H9 (cell line): ENCODE measurements at regions not wholly inside any gene's neighbourhood (a gene's known extent, or its start where the extent isn't known, plus 50 kb on each side); places are given as distances from the start of the nearest gene placed in this dataset.

Experiments
- DNase-seq: peaks from one replicate; pipeline ENCODE4 v3.0.0-alpha.2; 2017
- H2AFZ ChIP-seq: one replicate; pipeline ENCODE4 v1.6.1; 2013; ENCODE audit warnings: mild to moderate bottlenecking, low read length, control low read depth, moderate library complexity
- H2AK5ac ChIP-seq: 2 replicates; pipeline ENCODE4 v1.6.1; 2013; ENCODE audit warnings: low read length, control low read depth, mixed read lengths; ENCODE audit not compliant: insufficient read length
- H2BK120ac ChIP-seq: one replicate; pipeline ENCODE4 v1.6.1; 2013; ENCODE audit warnings: low read depth, mild to moderate bottlenecking, low read length, control low read depth, inconsistent platforms; ENCODE audit not compliant: poor library complexity, severe bottlenecking
- H2BK12ac ChIP-seq: 2 replicates; pipeline ENCODE4 v1.6.1; 2013; ENCODE audit warnings: low read length, control low read depth, mixed read lengths, low read depth; ENCODE audit not compliant: insufficient read length
- H2BK15ac ChIP-seq: 2 replicates; pipeline ENCODE4 v1.6.1; 2013; ENCODE audit warnings: low read depth, low read length, control low read depth
- H2BK20ac ChIP-seq: one replicate; pipeline ENCODE4 v1.6.1; 2013; ENCODE audit warnings: low read depth, mild to moderate bottlenecking, low read length, control low read depth, inconsistent platforms; ENCODE audit not compliant: poor library complexity, severe bottlenecking
- H2BK5ac ChIP-seq: 2 replicates; pipeline ENCODE4 v1.6.1; 2013; ENCODE audit warnings: low read length, control low read depth, mixed read lengths; ENCODE audit not compliant: insufficient read length
- H3K14ac ChIP-seq: 2 replicates; pipeline ENCODE4 v1.6.1; 2013; ENCODE audit warnings: low read length, control low read depth; ENCODE audit not compliant: insufficient read depth
- H3K18ac ChIP-seq: 2 replicates; pipeline ENCODE4 v1.6.1; 2013; ENCODE audit warnings: low read depth, mild to moderate bottlenecking, mixed read lengths, low read length, control low read depth; ENCODE audit not compliant: insufficient read length
- H3K23ac ChIP-seq: 2 replicates; pipeline ENCODE4 v1.6.1; 2013; ENCODE audit warnings: low read length, control low read depth, mixed read lengths, low read depth; ENCODE audit not compliant: insufficient read length
- H3K23me2 ChIP-seq: 2 replicates; pipeline ENCODE4 v1.6.1; 2013; ENCODE audit warnings: low read depth, mild to moderate bottlenecking, mixed read lengths, low read length, control low read depth; ENCODE audit not compliant: insufficient read length, poor library complexity, severe bottlenecking
- H3K27ac ChIP-seq: 2 replicates; pipeline ENCODE4 v1.5.1; 2013; ENCODE audit warnings: low read length, control low read depth, mixed read lengths, low read depth; ENCODE audit not compliant: insufficient read length
- H3K27me3 ChIP-seq: 2 replicates; pipeline ENCODE4 v1.6.1; 2013; ENCODE audit warnings: low read length, control low read depth, inconsistent platforms; ENCODE audit not compliant: insufficient read depth
- H3K4ac ChIP-seq: 2 replicates; pipeline ENCODE4 v1.6.1; 2013; ENCODE audit warnings: low read depth, mild to moderate bottlenecking, control low read depth, inconsistent platforms, low read length, moderate library complexity
- H3K4me1 ChIP-seq: 2 replicates; pipeline ENCODE4 v1.6.1; 2013; ENCODE audit warnings: low read length, control low read depth, inconsistent platforms; ENCODE audit not compliant: insufficient read depth
- H3K4me2 ChIP-seq: 2 replicates; pipeline ENCODE4 v1.6.1; 2013; ENCODE audit warnings: low read length, control low read depth, mixed read lengths; ENCODE audit not compliant: insufficient read length, insufficient read depth
- H3K56ac ChIP-seq: 2 replicates; pipeline ENCODE4 v1.6.1; 2013; ENCODE audit warnings: low read depth, mild to moderate bottlenecking, mixed read lengths, low read length, control low read depth; ENCODE audit not compliant: insufficient read length
- H3K79me1 ChIP-seq: 2 replicates; pipeline ENCODE4 v1.6.1; 2013; ENCODE audit warnings: low read depth, mild to moderate bottlenecking, moderate library complexity, low read length, control low read depth, inconsistent platforms; ENCODE audit not compliant: insufficient read depth, poor library complexity, severe bottlenecking
- H3K79me2 ChIP-seq: 2 replicates; pipeline ENCODE4 v1.6.1; 2013; ENCODE audit warnings: low read length, control low read depth, inconsistent platforms; ENCODE audit not compliant: insufficient read depth
- H3K9ac ChIP-seq: 2 replicates; pipeline ENCODE4 v1.6.1; 2013; ENCODE audit warnings: low read length, control low read depth, mixed read lengths; ENCODE audit not compliant: insufficient read length; ENCODE audit errors: extremely low read depth
- H3K9me3 ChIP-seq: one replicate; pipeline ENCODE4 v1.6.1; 2013; ENCODE audit warnings: low read depth, low read length, inconsistent platforms; ENCODE audit not compliant: control insufficient read depth
- H3T11ph ChIP-seq: one replicate; pipeline ENCODE4 v1.6.1; 2013; ENCODE audit warnings: mild to moderate bottlenecking, low read length, control low read depth, inconsistent platforms
- H4K20me1 ChIP-seq: one replicate; pipeline ENCODE4 v1.6.1; 2013; ENCODE audit not compliant: control insufficient read depth, insufficient read length, insufficient read depth
- H4K5ac ChIP-seq: 2 replicates; pipeline ENCODE4 v1.6.1; 2013; ENCODE audit warnings: low read depth, mild to moderate bottlenecking, mixed read lengths, low read length, control low read depth; ENCODE audit not compliant: insufficient read length
- H4K8ac ChIP-seq: replicated peaks from 2 replicates; pipeline ENCODE4 v1.6.1; 2013; ENCODE audit warnings: low read length, control low read depth, mixed read lengths, low read depth; ENCODE audit not compliant: insufficient read length
- H4K91ac ChIP-seq: 2 replicates; pipeline ENCODE4 v1.6.1; 2013; ENCODE audit warnings: low read depth, mild to moderate bottlenecking, moderate library complexity, mixed read lengths, low read length, control low read depth; ENCODE audit not compliant: insufficient read length
- H3K27ac Mint-ChIP-seq, 3 experiments: 2 replicates in 2 of 3; 3 replicates in 1 of 3; pipeline ENCODE4 v1.8.0; 2020 to 2021; ENCODE audit warnings: mixed read lengths in 3 of 3, mild to moderate bottlenecking in 1 of 3, moderate library complexity in 1 of 3
- H3K27me3 Mint-ChIP-seq: 2 replicates; pipeline ENCODE4 v1.8.0; 2021; ENCODE audit warnings: low read depth, mild to moderate bottlenecking, moderate library complexity, mixed read lengths
- H3K36me3 Mint-ChIP-seq, 3 experiments: 2 replicates in 2 of 3; 3 replicates in 1 of 3; pipeline ENCODE4 v1.8.0; 2020 to 2021; ENCODE audit warnings: low read depth in 3 of 3, mixed read lengths in 3 of 3; ENCODE audit not compliant: insufficient read depth in 1 of 3
- H3K4me1 Mint-ChIP-seq, 2 experiments: 2 replicates each; pipeline ENCODE4 v1.8.0; 2020; ENCODE audit warnings: mixed read lengths in 2 of 2
- H3K4me3 Mint-ChIP-seq, 2 experiments: 2 replicates in 1 of 2; 3 replicates in 1 of 2; pipeline ENCODE4 v1.8.0; 2020 to 2021; ENCODE audit warnings: mild to moderate bottlenecking in 2 of 2, mixed read lengths in 2 of 2, moderate library complexity in 1 of 2
- H3K9me3 Mint-ChIP-seq, 2 experiments: 2 replicates in 1 of 2; 3 replicates in 1 of 2; pipeline ENCODE4 v1.8.0; 2020; ENCODE audit warnings: mild to moderate bottlenecking in 2 of 2, mixed read lengths in 2 of 2, moderate library complexity in 1 of 2
- CTCF ChIP-seq: fragments of 200-600 bp; sonication (generic); conservative IDR thresholded peaks from 3 replicates; pipeline ENCODE4 v1.8.0; 2021; ENCODE audit warnings: antibody characterized with exemption, mild to moderate bottlenecking
- WGBS: extraction: QIAGEN DNeasy Blood & Tissue Kit; methylation state at CpG from one replicate; pipeline ENCODE4 v1.1.7; 2013; ENCODE audit warnings: missing lambda C conversion rate, low lambda C conversion rate, mixed read lengths; ENCODE audit not compliant: insufficient read length; ENCODE audit errors: extremely low coverage; 5-methylcytosine and 5-hydroxymethylcytosine counted together

- no peak for TF ChIP-seq CTCF
- no peak overlapping the region for H4K91ac ChIP-seq
- H4K5ac ChIP-seq, result no peak overlapping the region
- H3K4me3 Mint-ChIP-seq, result no peak overlapping the region
- H2BK15ac ChIP-seq, result no peak overlapping the region
- H2BK120ac ChIP-seq, result no peak overlapping the region
- H3K27me3 ChIP-seq, result no peaks in the 10 kb centered on the region
- H3K27me3 Mint-ChIP-seq, result no peaks in the 10 kb centered on the region
- no peaks in the 10 kb centered on the region for H3K36me3 Mint-ChIP-seq
- no peaks in the 10 kb centered on the region for H3K79me2 ChIP-seq
- no peaks in the 10 kb centered on the region for H3K9me3 Mint-ChIP-seq
- no peak overlapping the region for H3T11ph ChIP-seq
- H3K79me1 ChIP-seq, result no peaks in the 10 kb centered on the region
- no peak overlapping the region for H3K4ac ChIP-seq
- no peak for DNase-seq
- no peak overlapping the region for H3K18ac ChIP-seq
- no peak overlapping the region for H3K23ac ChIP-seq
- H3K4me1 Mint-ChIP-seq, result peaks cover 11 to 12% of the 10 kb centered on the region in 2 experiments
- H2AFZ ChIP-seq, result no peak overlapping the region
- no peak overlapping the region for H2BK5ac ChIP-seq
- no peaks in the 10 kb centered on the region for H3K9me3 ChIP-seq
- no peak overlapping the region for H2AK5ac ChIP-seq
- H3K23me2 ChIP-seq, result no peaks in the 10 kb centered on the region
- no peak overlapping the region for H2BK12ac ChIP-seq
- H4K20me1 ChIP-seq, result no peaks in the 10 kb centered on the region
- no peak overlapping the region for H2BK20ac ChIP-seq
- H3K27ac Mint-ChIP-seq, result peak overlapping the region in 1 of 3 experiments; percentile 71; a peak in 1 of 7 replicates
- WGBS, result no CpG with 5 or more reads among the region's 1 CpG
- no peak overlapping the region for H4K8ac ChIP-seq
- no peak overlapping the region for H3K9ac ChIP-seq
- no peaks in the 10 kb centered on the region for H3K4me1 ChIP-seq
- H3K27ac ChIP-seq, result no peak overlapping the region
- no peak overlapping the region for H3K56ac ChIP-seq
- no peak overlapping the region for H3K14ac ChIP-seq
- no peak overlapping the region for H3K4me2 ChIP-seq
Measured at GRCh38 chr9:73042155-73042554, 89.3 kb upstream of the ALDH1A1 start.
